ENCODE measurements at regions not wholly inside any gene's neighbourhood (a gene's known extent, or its start where the extent isn't known, plus 50 kb on each side); places are given as distances from the start of the nearest gene placed in this dataset.

DNA sequence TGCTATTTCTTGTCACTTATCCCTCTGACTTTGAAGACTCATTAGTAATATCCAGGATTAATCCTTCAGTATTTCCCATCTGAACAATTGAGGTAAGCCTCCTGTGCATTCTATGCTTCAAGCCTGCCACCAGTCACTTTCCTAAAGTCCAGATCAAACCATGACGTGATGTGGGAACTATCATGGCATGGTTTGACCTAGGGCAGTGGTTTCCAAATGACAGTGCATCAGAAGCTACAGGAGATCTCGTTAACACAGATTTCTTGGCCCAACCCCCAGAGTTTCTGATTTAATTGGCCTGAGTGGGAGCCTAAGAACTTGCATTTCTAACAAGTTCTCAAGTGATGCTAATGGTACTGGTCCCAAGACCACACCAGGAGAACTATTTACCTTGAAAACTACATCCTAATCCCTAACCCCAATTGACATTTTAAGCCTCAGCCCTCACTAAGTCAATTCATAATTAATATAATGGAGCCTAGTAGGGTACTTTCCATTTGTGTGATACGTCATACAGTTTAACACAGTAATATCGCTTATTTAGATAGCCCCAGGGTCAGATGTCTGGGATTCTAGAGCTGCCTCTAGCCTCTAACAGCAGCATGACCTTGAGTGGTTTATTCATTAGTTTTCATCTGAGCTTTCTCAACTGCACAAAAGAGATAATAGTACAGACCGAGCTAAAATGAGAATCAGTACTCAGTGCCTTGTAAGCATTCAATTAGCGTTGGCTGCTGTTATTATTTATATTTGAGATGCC is 907.6 kb downstream of the TFAP2A start:
- DNase-seq = no peak

DNA sequence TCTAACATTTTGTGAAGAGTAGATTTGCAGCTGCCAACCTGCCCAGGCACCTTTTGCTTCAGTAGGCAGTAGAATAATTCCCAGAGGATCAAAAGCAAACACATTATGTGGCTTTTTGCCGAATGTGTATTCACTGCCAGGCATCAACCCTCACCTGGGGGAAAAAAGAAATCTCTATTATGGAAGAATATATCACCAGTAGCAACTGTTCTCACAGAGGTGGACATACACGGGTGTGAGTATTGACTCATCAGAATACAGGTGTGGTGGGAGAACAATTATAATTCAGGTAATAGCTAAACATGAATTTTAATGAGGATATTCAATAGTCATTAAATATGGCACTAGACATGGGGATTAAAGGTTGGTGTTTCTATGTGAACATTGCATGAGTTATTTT is 910.7 kb downstream of the TFAP2A start:
- DNase-seq = no peak

DNA sequence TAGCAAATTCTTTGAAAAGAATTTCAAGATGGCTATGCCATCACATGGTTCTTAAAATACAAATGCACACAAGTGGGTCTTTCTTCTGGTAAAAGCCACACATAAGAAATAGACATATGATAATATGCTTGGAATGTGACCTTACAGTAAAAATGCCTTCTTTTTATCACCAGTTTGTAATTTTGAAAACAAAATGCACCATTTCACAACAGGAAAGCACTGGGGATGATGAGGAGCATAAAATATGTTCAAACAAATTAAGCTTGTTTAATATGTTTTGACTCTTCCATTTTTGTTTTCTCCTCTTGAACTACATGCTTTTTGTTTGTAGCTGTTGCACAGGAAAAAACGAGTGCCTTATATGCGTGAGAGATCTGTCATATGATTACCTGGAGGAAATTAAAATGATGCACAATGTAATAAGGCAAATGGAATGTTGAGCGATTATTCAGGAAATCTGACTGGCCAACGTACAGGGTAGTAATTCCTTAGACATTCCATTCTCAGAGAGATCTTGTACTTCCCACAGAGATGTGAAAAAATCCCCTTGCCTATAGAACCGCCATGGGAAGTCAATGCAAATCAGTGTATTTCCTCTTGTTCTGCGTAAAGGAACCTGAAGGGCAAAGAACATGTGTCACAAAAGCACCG is 911.6 kb downstream of the TFAP2A start:
- DNase-seq = peak; percentile 82

DNA sequence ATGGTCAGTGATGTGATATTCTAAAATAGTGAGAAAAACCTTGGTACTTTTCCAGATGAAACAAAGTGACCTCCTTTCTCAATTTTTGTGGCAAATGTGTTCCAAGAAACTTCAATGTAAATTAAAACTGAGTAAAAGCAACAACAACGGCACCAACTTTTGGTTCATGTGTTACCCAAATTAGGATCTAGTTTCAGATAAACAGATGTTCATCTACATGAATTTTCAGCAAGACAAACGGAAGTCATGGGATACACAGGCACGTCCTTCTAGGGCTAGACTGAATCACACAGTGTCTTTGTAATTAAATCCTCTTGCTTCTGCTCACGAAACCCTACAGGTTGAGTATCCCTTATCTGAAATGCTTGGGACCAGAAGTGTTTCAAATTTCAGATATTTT is 915.2 kb downstream of the TFAP2A start:
- DNase-seq = no peak

DNA sequence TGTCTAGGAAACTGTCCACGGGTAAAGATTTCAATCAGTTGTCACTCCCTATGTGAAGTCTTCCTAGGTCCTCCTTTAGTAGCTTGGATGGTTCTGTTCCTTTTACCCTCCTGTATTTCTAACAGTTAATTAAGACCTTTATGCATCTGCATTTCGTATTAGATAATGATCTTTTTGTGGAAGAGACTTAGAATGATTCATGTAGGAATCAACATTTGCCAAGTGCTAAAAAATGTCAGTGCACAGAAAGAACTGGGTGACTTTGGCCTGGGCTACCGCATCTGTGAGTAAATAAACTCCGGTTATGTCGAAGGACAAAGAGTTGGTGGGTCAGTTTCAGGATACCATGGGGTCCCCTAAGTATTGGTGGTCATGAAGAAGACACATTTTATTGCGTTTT is 918.0 kb downstream of the TFAP2A start:
- no peak for DNase-seq

DNA sequence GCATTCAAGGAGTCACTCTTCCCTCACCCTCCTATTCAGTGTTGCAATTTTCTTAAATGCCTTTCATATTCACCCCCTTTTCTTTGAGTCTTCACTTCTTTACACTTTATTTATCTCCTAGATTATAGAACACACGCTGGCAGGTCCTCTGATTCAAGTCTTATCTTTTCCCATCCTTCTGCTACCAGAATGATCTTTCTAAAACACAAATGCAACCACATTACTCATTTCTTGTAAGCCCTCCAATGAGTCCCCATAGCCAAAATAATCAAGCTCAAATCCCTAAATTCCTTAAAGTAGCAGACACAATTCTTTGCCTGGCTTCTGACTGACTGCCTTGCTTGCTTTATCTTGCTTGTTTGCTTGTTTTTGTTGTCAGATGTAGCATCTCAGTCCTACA is 920.0 kb downstream of the TFAP2A start:
- DNase-seq = peak; percentile 43

DNA sequence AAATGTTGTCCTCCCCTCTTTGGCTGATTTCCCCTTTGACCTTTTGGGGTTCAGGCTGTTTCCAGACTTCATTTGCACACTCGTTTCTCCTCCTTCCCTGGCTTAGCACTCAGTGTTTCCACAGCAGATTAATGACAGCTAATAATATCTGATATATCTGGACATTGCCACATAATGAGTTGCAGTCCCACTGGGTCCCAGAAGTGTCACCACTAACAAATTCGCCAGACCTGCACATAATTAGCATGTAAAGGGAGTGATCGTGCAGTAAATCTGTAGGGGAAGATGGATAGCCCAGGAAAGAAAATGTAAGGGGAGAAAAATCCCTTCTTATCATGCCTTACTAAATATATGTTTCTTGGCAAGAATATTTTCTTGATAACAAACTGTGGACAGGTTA is 922.1 kb downstream of the TFAP2A start:
- DNase-seq = no peak

DNA sequence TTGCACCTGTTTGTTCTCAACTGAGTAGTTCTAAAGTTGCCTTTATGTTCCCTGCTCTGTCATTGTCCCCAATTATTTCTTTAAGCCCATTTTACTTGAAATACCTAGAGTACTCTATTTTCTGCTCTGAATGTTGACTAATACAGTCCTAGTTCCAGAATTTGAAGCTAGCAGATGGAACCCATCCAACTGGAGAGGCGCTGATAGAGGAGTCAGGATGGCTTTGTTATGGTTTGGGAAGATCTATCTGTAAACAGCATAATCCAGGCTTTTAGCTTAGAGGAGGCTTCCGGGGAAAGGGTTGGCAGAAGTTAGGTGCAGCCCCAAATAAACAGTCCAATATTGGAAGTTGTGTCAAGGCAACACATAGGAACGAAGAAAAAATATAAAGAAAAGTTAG is 927.7 kb downstream of the TFAP2A start:
- DNase-seq = no peak

DNA sequence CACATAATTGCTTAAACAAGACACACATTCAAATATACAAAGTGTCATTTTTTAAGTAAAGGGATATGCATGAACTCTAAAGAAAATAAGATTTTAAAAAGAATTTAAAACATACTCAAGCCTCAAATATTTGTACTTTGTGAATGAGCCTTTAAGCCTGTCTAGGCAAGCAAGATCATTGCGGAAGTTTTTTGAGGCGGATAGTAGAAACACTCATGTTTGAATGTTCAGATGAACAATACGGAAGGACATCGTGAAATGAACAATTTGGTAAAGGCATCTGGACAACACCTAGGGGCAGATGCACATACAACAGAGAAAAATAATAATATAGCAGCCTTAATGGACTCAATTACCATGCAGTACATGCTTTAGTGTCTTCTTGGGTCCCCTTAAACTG is 928.9 kb downstream of the TFAP2A start:
- DNase-seq = no peak

DNA sequence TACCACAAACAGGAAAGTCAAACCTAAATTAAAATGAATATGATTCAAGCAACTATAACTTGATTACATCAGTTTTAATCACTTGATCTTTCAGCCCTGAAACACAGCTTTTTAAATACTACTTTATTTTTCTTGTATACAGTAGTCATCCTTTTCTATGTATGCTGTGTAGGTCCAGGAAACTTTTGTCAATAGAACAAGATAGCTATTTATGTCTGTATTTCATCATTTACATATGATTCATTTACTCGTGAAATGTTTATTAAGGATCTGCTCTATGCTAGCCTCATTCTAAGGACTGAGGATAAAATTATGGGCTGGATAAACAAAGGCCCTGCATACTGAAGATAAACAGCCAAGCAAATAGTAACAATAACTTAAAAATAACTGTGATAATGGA is 930.2 kb downstream of the TFAP2A start:
- no peak for DNase-seq

DNA sequence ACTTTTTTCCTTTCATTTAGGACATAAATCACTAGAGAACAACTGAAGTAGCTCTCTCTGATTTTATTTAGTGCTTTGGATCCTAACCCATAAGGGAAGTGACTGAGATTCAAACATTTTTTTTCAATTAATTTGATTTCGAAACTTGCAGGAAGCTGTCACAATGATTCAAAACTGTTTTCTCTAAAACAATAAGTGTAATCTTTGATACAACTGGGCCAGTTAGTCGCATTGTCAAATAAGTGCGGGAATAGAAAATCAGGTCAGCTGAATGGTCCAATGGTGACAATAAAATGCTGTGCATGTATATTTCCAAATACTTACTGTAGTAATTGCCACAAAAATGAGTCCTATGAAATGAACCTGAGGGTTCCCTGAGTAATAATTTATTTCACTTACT is 930.8 kb downstream of the TFAP2A start:
- peak; percentile 51 for DNase-seq

DNA sequence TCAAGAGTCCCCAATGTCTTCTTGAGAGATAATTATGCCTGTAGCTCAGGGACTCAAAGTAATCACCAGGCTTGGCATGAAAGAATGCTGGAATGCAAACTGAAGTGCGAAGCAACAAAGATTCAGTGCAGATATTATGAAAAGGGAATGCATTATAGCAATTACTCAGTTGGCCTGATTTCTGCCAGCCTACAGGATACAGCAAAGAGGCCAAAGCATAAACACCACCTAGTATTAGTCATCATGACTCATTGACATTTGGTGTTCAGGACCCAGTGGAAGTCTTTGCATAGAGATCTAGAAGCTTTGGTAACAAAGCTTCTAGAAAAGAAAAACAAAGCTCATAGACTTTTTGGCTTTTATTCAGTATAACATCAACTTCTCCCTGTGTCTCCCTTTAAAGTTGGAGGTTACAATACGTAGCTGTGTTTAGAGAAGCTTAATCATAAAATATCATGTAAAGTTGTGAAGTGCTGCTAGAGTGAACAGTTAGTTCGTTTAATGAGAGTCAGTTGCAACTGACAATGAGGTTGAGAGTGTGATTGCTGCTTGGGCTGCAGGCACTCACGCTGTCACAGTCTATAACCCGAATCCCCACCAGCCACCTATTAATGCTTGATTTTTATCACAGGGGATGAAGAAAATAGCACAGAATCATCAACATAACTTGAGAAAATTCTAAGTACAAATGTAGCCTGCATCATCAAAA is 932.7 kb downstream of the TFAP2A start:
- peak; percentile 93 for DNase-seq

DNA sequence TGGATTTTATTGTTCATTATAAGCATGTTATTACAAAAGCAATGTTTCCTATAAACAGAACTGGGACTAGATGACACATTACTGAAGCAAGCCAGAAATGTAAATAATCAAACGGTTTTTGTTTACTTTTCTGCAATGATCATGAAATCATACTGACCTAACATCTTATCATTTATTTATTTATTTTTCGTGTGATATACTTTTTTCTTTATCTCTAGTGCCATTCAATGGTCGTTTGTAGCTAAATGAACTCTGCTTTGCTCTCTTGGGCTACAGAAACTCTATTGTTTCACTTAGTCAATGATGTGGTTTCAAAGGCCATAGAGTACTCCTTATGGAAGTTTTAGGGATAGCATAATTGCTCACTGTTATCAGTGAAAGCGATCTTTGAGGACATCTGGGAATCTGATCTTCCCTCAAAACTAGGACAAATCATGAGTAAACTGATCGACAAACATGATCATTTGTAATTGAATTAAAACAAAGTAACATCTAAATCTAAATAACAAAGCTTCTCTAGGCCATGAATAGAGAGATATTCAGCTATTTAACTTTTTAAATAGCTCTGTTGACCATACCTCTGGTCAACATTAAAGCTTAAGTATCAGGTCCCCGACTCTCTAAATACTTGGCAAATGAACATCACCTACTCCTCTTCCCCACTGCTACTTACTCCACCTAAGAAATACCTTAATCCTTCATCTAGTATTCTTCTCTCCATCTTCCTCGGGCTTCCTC is 933.4 kb downstream of the TFAP2A start:
- DNase-seq = no peak

DNA sequence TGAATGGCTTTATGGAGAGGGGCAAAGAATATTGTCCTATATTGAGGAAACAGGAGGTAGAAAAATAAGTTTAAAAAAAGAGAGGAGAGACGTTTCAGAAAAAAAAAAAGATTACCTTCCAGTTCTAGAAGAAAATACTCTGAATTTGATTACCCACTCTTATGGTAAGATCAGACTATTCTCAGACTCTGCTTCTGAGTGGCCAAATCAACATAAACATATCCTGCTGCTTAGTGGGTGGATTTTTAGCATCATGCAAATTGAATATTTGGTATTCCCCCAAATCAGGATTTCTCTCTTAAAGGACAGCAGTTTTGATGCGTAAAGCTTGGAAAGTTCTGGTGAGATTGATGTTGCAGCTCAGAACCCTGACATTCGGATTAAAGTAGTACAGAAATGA is 946.6 kb downstream of the TFAP2A start:
- DNase-seq = no peak

DNA sequence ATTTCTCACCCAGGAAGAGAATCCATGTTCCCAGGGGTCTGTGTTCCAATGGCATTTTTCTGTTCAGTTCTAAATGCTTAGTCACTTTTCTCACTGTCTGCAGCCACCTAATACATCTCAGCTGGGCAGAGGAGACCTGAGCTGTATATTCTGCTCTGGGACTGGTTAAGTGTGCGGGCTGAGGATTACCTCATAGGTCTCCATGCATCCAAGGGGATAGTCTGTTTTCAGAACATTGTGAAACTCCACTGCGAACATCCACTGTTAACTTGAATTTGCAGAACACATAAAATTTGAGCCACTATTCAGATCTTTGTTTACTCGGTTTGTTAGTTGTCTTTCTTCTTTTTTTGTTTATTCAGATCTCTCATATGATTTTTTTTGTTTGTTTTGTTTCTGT is 947.1 kb downstream of the TFAP2A start:
- DNase-seq = peak; percentile 79

DNA sequence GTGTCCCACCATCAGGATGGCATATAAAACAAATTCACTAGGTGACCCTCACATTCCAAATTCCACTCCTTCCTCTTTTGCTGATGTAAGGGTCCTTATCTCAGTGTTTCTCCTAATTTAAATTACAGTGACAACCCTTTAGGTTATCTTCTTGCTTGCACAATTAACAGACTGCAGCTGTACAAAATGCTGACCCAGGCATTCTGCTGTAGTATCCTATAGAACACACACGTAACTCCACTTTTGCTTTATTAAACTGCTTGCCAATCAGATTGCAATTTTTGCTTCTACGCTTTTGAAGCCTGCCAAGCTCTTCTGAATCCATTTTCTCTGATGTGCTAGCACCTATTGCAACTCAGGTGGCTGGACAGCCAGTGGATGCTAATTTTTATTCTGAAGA is 950.3 kb downstream of the TFAP2A start:
- DNase-seq = no peak

DNA sequence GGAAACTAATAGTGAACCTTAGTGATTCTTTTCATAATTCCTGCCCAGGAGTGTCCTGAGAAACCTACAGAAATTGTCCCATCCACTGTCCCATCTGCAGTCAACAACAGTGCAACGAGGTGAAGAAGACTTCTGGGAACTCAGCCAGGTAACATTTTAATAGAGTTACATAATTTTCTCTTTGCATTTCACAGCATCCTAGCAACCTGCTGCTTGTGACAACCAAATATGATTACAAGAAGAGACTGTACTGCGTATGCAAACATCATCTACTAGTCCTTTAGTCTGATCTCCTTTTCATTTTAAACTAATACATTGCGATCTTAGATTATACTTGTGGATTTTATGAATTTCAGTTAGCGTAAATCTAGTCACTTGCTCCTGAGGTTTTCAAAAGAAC is 951.6 kb downstream of the TFAP2A start:
- no peak for DNase-seq

DNA sequence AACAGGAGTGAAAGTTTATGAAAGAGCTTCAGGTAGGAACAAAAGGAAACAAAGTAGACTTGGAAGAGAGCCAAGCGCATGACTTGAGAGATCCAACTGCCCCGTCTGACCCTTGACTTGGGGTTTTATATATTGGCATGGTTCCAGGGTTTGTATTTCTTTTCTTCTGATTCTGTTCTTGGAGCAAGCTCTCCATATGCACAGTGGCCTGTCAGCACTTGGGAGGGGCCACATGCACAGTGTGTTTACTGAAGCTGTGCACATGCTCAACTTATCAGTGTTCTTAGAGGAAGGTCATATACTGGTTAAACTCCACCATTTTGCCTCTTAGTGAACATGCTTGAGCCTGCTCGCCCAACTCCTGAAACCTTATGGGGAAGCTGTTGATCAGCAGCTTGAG is 953.7 kb downstream of the TFAP2A start:
- DNase-seq = no peak

DNA sequence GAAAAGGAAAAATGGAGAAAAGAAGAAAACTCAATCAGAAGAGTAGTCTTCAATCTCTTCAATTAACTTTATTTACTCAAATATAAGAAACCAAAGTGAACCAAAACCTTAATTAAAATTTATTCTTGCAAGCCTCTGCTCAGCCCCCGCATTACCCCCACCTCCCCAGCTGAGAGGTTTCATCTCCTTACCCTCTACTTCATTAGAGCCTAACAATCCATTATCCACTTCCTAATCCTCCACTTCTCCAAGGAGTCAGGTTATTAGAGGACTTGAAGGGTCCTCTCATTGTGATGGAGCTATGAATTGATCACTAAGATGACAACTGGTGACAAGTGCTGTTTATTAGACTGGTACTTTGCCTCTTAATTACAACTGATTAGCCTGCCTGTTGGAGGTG is 956.5 kb downstream of the TFAP2A start:
- DNase-seq = no peak

DNA sequence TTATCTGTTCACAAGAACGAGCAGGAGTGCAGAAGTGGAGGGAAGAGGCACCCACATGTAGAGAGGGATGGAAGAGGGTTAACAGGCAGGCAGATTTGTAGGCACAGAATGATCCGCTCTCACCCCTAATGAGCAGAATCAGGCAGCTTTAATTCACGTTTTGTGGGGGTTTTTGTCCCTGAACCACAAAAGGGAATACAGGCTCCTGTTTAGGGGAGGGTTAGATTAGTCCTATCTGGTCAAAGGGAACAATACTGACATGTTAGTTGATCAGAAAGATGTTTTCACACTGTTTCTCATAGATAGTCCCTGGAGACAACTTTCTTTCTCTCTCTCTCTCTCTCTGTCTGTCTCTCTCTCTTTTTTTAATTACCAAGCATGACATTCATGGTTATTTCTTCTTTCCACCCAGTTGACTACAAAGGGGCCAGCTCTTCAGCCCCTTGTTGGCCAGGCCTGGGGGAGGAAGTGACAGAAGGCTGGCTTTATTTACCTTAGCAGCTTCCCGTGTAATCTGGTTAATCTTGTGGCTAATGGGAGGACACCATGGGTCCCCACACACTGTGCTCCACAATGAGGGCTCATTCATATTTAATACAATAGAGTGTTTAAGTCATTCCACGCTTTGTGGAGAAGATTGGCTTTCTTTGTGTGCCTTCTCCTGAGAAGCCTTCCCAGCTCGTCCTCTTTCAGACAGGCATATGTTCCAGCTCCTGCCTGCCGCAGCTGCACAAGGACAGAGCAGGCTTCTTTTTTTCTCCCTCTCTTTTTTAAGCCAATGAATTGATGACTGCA is 958.8 kb downstream of the TFAP2A start:
- DNase-seq = no peak

DNA sequence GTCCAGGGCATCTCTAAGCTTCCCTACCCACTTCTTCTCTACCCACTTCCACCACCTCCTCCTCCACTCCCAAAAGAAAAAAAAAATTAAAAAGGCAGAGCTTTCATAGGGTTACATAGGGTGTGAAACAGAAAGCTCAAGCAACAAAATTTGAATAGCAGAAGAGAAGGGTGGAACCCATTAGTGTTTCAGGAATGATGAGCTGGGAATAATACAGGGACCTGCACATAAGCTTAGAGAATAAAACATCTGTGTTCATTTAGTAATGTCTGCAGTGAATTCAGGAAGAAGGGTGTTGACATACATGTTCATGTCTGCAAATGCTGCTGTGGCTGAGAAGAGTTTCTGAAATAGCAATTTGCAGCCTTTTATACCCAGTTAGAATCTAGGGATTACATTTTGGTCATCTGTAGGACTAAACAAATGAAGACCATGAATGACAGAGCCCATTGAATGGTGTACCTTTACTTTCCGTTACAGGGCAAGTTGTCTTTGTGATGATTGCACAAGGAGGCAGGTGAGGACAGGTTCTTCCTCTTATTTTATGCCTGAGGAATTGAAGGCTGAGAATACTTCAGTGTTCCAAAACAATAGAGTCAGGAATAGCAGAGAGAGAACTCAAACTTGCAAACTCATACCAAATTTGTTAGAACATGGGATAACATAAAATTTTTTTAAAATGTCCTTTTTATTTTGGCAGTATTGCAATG is 975.1 kb downstream of the TFAP2A start:
- DNase-seq = no peak

DNA sequence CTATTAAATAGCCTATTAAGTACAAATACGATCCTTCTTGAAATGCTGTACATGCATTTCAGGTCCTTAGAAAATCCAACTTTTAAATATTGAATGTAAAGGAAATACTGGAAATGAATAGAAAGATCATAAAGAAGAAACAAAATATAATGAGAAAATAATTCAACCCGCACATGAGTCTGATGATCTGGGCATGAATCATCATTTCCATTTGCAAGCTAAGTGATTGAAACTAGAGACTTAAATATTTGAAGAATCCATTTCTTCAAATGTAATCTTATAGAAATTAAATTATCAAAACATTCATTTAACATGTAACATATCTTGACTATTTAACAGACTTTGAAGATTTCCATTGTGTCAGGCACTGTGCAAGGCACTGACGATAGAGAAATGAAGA is 977.0 kb downstream of the TFAP2A start:
- peak; percentile 39 for DNase-seq
